ENCODE measurements at regions not wholly inside any gene's neighbourhood (a gene's known extent, or its start where the extent isn't known, plus 50 kb on each side); places are given as distances from the start of the nearest gene placed in this dataset.

DNA sequence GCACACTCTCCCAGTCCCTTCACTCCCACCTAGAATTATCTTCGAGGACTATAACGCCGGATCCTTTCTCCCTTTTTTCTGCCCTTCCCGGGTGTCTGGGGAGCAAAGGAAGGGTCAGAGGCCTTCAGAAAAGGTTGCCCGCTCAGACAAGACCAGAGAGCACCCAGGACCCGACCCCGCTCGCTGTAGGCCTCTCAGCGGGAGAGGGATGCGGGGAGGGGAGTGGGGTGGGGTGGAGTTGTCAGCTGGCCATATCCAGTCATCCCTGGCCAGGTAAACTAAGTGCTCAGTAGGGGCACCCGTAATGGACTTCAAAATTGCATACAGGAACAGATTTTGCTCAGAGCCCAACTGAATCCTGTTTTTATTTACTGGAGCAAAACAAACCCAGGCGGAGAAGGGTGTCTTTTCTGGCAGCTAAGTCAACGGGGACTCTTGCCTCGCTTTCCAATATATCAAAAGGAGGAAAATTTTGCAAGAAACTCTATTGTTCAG is 65.0 kb downstream of the NOL4 start:
- Histone ChIP-seq H3K27me3 (ENCODE audit: control insufficient read depth in 1 of 2, insufficient read depth in 2 of 2, low read length in 2 of 2) (peaks cover 14 to 17% of the 10 kb centered on the region in 2 donors), H3K4me1 (ENCODE audit: control insufficient read depth in 1 of 2, insufficient read depth in 2 of 2, low read length in 2 of 2) (no peaks in the 10 kb centered on the region), H3K36me3 (ENCODE audit: control insufficient read depth in 1 of 2, insufficient read depth in 2 of 2, low read length in 2 of 2) (no peaks in the 10 kb centered on the region), H3K4me3 (ENCODE audit: low read depth in 1 of 2, low read length in 2 of 2) (no peak overlapping the region), H3K9ac (ENCODE audit: low read depth in 1 of 2, low read length in 2 of 2) (no peak overlapping the region), H3K9me3 (ENCODE audit: control insufficient read depth in 1 of 2, low read length in 2 of 2) (no peaks in the 10 kb centered on the region), H3K27ac (ENCODE audit: low read depth, low read length) (no peak overlapping the region)

DNA sequence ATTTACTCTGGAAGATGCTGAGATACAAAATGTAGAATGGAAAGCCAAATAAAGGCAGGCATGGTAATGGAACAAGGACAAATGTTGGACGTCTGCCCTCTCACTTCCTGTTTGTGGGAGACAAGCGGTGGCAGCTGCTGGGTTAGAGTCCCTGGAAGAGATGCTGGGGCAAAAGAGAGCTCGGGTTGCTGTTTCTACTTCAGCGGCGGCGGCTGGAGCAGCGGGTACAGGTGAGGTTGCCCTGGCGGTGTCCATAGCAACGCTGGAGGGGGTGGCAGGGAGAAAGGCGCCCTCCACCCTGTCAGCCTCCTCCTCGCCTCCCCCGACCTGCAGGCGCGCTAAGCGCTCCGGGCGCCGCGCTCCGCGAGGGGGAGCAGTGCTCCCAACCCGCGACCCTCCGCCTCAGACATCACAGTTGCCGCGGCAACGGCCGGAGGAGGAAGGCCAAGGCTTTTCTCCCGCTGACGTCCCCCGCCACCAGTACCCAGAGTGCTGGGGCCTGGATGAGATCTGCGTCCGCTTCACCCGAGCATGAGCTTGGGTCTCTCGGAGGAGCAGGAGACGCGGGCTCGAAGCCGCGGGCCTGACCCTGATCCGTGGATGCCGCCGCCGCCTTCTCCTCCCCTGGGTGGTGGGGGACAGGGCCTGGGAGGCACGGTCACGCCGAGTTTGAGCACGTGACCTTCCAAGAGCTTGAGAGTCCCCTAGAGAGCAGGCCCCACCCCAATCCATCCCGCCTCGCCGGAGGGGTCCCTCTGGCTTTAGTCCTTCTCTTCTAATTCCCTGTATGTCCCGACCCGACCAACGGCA is 65.6 kb downstream of the NOL4 start:
- no peaks in the 10 kb centered on the region for H3K36me3 ChIP-seq (ENCODE audit: control insufficient read depth in 1 of 2, insufficient read depth in 2 of 2, low read length in 2 of 2)
- H3K4me3 ChIP-seq (ENCODE audit: low read depth in 1 of 2, low read length in 2 of 2), result peak overlapping the region in 1 of 2 donors; percentile 15
- H3K9me3 ChIP-seq (ENCODE audit: control insufficient read depth in 1 of 2, low read length in 2 of 2), result no peaks in the 10 kb centered on the region
- no peaks in the 10 kb centered on the region for H3K4me1 ChIP-seq (ENCODE audit: control insufficient read depth in 1 of 2, insufficient read depth in 2 of 2, low read length in 2 of 2)
- peaks cover 14 to 17% of the 10 kb centered on the region in 2 donors for H3K27me3 ChIP-seq (ENCODE audit: control insufficient read depth in 1 of 2, insufficient read depth in 2 of 2, low read length in 2 of 2)
- no peak overlapping the region for H3K9ac ChIP-seq (ENCODE audit: low read depth in 1 of 2, low read length in 2 of 2)
- no peak overlapping the region for H3K27ac ChIP-seq (ENCODE audit: low read depth, low read length)

DNA sequence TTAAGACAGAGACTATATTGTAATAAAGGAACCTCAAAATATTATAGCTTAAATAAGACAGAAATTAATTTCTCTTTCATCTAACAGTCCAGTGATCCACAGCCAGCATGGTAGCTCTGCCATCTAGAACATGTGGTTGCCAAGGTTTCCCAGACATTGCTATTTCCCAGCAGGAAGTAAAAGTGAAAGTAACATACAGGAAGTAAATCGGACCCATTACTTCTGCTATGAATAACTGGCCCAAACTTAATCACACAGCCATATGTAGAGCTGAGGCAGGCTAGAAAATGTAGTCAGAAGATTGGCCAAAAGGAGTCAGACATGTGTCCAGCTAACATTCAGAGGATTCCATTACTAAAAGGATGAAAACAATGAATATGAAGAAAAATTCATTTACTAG is 71.0 kb downstream of the NOL4 start:
- Histone ChIP-seq H3K27ac (ENCODE audit: low read depth, low read length) (no peak overlapping the region), H3K36me3 (ENCODE audit: control insufficient read depth in 1 of 2, insufficient read depth in 2 of 2, low read length in 2 of 2) (no peaks in the 10 kb centered on the region), H3K4me1 (ENCODE audit: control insufficient read depth in 1 of 2, insufficient read depth in 2 of 2, low read length in 2 of 2) (no peaks in the 10 kb centered on the region), H3K9ac (ENCODE audit: low read depth in 1 of 2, low read length in 2 of 2) (no peak overlapping the region), H3K27me3 (ENCODE audit: control insufficient read depth in 1 of 2, insufficient read depth in 2 of 2, low read length in 2 of 2) (peaks cover 4 to 6% of the 10 kb centered on the region in 2 donors), H3K9me3 (ENCODE audit: control insufficient read depth in 1 of 2, low read length in 2 of 2) (no peaks in the 10 kb centered on the region), H3K4me3 (ENCODE audit: low read depth in 1 of 2, low read length in 2 of 2) (peak overlapping the region in 1 of 2 donors; percentile 4)

DNA sequence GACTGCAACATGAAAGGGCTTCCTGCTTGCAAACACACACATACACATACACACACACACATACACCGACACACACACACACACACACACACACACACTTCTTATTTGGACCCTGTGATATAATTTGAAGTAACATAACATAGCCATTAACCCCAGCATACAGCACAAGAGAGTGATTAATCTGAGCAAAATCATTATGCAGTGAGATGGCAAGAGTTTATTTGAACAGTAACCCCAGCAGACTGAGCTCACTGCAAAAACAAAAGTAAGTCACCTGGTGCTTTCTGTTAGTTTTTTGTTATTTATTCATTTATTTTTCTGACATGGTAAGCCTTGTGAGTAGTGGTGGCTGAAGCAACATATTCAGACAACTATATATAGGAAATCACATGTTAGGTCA is 93.7 kb downstream of the NOL4 start:
- Histone ChIP-seq H3K4me1 (ENCODE audit: control insufficient read depth in 1 of 2, insufficient read depth in 2 of 2, low read length in 2 of 2) (no peaks in the 10 kb centered on the region), H3K4me3 (ENCODE audit: low read depth in 1 of 2, low read length in 2 of 2) (no peak overlapping the region), H3K9me3 (ENCODE audit: control insufficient read depth in 1 of 2, low read length in 2 of 2) (no peaks in the 10 kb centered on the region), H3K27me3 (ENCODE audit: control insufficient read depth in 1 of 2, insufficient read depth in 2 of 2, low read length in 2 of 2) (no peaks in the 10 kb centered on the region), H3K9ac (ENCODE audit: low read depth in 1 of 2, low read length in 2 of 2) (no peak overlapping the region), H3K36me3 (ENCODE audit: control insufficient read depth in 1 of 2, insufficient read depth in 2 of 2, low read length in 2 of 2) (no peaks in the 10 kb centered on the region), H3K27ac (ENCODE audit: low read depth, low read length) (no peak overlapping the region)

DNA sequence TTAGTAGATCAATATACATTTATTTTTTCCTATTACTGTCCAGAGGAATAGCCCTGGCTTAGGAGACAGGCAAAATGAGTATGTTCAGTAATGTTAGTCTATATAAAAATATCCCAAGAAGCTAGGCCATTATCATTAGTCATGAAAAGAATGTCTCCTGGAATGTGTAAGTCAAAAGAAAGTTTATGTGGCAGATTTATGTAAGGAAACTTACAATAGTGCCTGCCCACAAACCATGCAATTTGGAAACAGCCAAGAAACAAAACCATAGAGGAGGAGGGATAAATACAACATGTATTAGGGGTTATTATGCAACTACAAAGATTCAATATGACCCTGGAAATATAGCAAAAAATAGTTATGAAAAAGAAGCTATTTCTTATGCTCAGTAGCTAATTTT is 96.3 kb downstream of the NOL4 start:
- Histone ChIP-seq H3K36me3 (ENCODE audit: control insufficient read depth in 1 of 2, insufficient read depth in 2 of 2, low read length in 2 of 2) (no peaks in the 10 kb centered on the region), H3K9ac (ENCODE audit: low read depth in 1 of 2, low read length in 2 of 2) (no peak overlapping the region), H3K27me3 (ENCODE audit: control insufficient read depth in 1 of 2, insufficient read depth in 2 of 2, low read length in 2 of 2) (no peaks in the 10 kb centered on the region), H3K9me3 (ENCODE audit: control insufficient read depth in 1 of 2, low read length in 2 of 2) (no peaks in the 10 kb centered on the region), H3K4me1 (ENCODE audit: control insufficient read depth in 1 of 2, insufficient read depth in 2 of 2, low read length in 2 of 2) (no peaks in the 10 kb centered on the region), H3K4me3 (ENCODE audit: low read depth in 1 of 2, low read length in 2 of 2) (no peak overlapping the region), H3K27ac (ENCODE audit: low read depth, low read length) (no peak overlapping the region)

DNA sequence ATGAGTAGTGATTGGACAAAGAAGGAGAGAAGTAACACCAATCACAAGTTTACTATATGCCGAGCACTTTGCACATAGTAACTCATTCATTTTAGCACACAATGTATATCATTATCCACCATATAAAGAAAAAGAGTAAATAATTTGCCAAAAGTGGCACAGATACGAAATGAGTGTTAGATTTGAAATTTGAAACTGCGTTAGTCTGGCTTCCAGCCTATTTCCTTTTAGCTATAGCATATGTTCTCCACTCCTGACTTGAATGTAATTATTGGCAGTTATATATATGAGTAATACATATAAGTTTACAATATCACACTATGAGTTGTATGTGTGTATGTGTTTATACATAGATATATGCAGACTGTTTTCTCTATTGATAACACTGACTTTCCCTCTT is 98.6 kb downstream of the NOL4 start:
- H3K9ac ChIP-seq (ENCODE audit: low read depth in 1 of 2, low read length in 2 of 2), result no peak overlapping the region
- no peak overlapping the region for H3K27ac ChIP-seq (ENCODE audit: low read depth, low read length)
- no peaks in the 10 kb centered on the region for H3K9me3 ChIP-seq (ENCODE audit: control insufficient read depth in 1 of 2, low read length in 2 of 2)
- H3K27me3 ChIP-seq (ENCODE audit: control insufficient read depth in 1 of 2, insufficient read depth in 2 of 2, low read length in 2 of 2), result no peaks in the 10 kb centered on the region
- H3K4me3 ChIP-seq (ENCODE audit: low read depth in 1 of 2, low read length in 2 of 2), result no peak overlapping the region
- H3K4me1 ChIP-seq (ENCODE audit: control insufficient read depth in 1 of 2, insufficient read depth in 2 of 2, low read length in 2 of 2), result peaks cover 0 to 6% of the 10 kb centered on the region in 2 donors
- no peaks in the 10 kb centered on the region for H3K36me3 ChIP-seq (ENCODE audit: control insufficient read depth in 1 of 2, insufficient read depth in 2 of 2, low read length in 2 of 2)

DNA sequence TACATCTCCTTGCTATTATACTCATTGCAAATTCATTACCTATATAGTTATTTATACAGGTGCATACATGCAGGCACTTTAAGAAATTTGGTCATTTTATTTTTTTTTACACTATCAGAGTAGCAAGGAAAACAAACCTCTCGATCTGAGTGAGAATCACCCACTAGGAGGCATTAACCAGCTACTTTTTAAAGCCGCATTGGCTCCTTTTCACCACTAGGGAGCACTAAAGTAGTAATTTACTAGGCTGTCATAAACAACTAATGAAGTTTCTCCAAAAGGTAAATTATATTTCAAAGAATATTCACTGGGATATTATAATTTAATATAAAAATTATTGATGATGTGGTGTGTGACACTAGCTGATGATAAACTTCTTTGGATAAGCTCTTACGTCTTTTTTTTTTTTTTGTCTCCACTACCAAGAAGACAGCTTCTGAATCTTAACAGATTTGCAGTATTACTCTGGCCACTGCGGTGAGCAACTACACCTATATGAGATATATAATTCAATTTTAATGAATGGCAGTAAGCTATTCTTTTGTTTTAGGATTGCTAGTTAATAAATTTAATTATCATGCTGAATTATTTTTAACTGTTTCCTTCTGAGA is 101.9 kb downstream of the NOL4 start:
- H3K4me3 ChIP-seq (ENCODE audit: low read depth in 1 of 2, low read length in 2 of 2), result no peak overlapping the region
- H3K27me3 ChIP-seq (ENCODE audit: control insufficient read depth in 1 of 2, insufficient read depth in 2 of 2, low read length in 2 of 2), result no peaks in the 10 kb centered on the region
- H3K27ac ChIP-seq (ENCODE audit: low read depth, low read length), result no peak overlapping the region
- no peaks in the 10 kb centered on the region for H3K36me3 ChIP-seq (ENCODE audit: control insufficient read depth in 1 of 2, insufficient read depth in 2 of 2, low read length in 2 of 2)
- H3K4me1 ChIP-seq (ENCODE audit: control insufficient read depth in 1 of 2, insufficient read depth in 2 of 2, low read length in 2 of 2), result peaks cover 0 to 6% of the 10 kb centered on the region in 2 donors
- no peaks in the 10 kb centered on the region for H3K9me3 ChIP-seq (ENCODE audit: control insufficient read depth in 1 of 2, low read length in 2 of 2)
- no peak overlapping the region for H3K9ac ChIP-seq (ENCODE audit: low read depth in 1 of 2, low read length in 2 of 2)

DNA sequence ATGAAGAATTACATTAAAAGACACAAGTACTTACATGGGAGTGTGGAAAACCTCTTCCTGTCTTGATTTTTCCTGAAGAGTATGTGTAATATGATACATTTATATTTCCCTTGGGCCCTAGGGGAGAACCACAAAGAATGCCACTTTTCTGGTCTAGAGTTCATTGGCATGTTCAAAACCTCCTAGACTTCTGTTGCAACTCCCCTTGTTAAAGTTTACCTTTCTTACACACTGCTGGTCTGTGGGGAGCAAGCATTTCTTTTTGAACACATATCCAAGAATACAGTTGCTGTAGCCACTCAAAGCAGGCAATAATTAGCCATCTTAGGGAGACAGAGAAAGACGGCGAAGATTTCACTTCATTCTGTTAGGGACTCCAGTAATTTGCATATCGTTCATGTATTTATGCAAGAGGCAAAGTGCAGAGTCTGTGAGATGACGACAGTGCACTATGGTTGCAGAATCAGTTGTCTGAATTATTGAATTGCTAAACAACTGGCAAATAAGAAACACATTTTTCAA is 103.5 kb downstream of the NOL4 start:
- no peak overlapping the region for H3K9ac ChIP-seq (ENCODE audit: low read depth in 1 of 2, low read length in 2 of 2)

DNA sequence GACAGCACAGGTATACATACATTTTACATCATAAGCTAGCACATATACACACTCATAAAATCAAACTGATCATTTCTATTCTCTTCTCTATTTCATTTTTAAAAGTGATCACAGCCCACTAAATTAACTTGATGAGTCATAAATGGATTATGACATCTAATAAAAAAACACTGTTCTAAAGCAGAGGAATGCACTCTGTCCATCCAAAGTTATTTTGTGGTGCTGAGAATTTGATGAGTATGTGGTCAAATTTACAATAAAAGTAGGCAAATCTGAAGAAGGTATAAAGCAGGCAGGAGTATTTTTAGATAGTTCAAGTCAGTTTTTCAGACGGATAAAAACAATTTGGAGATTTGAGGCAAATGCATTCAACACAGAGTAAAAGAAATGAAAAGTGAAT is 104.4 kb downstream of the NOL4 start:
- Histone ChIP-seq H3K9ac (ENCODE audit: low read depth in 1 of 2, low read length in 2 of 2) (no peak overlapping the region), H3K27ac (ENCODE audit: low read depth, low read length) (no peak overlapping the region), H3K4me1 (ENCODE audit: control insufficient read depth in 1 of 2, insufficient read depth in 2 of 2, low read length in 2 of 2) (peaks cover 0 to 6% of the 10 kb centered on the region in 2 donors), H3K27me3 (ENCODE audit: control insufficient read depth in 1 of 2, insufficient read depth in 2 of 2, low read length in 2 of 2) (no peaks in the 10 kb centered on the region), H3K4me3 (ENCODE audit: low read depth in 1 of 2, low read length in 2 of 2) (no peak overlapping the region), H3K36me3 (ENCODE audit: control insufficient read depth in 1 of 2, insufficient read depth in 2 of 2, low read length in 2 of 2) (no peaks in the 10 kb centered on the region), H3K9me3 (ENCODE audit: control insufficient read depth in 1 of 2, low read length in 2 of 2) (no peaks in the 10 kb centered on the region)

More for the DNA sequence above, 103.5 kb downstream of the NOL4 start:
- Histone ChIP-seq H3K9me3 (ENCODE audit: control insufficient read depth in 1 of 2, low read length in 2 of 2) (no peaks in the 10 kb centered on the region), H3K4me3 (ENCODE audit: low read depth in 1 of 2, low read length in 2 of 2) (no peak overlapping the region), H3K36me3 (ENCODE audit: control insufficient read depth in 1 of 2, insufficient read depth in 2 of 2, low read length in 2 of 2) (no peaks in the 10 kb centered on the region), H3K27ac (ENCODE audit: low read depth, low read length) (no peak overlapping the region), H3K4me1 (ENCODE audit: control insufficient read depth in 1 of 2, insufficient read depth in 2 of 2, low read length in 2 of 2) (peaks cover 0 to 6% of the 10 kb centered on the region in 2 donors), H3K27me3 (ENCODE audit: control insufficient read depth in 1 of 2, insufficient read depth in 2 of 2, low read length in 2 of 2) (no peaks in the 10 kb centered on the region)

DNA sequence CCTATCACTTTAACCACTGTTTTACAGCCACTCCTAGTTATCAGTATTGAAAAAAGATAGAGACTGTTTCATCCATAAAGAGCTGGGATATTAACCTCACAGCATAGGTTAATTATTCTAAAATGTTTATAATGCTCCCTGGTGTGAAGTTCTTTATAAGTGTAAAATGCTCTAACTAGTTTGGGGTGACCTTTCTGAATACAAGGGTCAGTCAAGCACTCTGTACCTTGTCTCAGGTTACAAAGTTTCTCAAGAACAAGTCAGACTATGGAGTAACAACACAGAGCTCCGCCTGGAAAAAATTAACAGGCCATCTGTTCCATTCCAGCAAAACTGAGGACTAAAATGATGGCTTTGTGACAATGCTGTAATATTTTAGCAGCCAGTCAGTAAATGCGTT is 107.4 kb downstream of the NOL4 start:
- H3K9me3 ChIP-seq (ENCODE audit: control insufficient read depth in 1 of 2, low read length in 2 of 2), result no peaks in the 10 kb centered on the region
- H3K27me3 ChIP-seq (ENCODE audit: control insufficient read depth in 1 of 2, insufficient read depth in 2 of 2, low read length in 2 of 2), result no peaks in the 10 kb centered on the region
- no peak overlapping the region for H3K4me3 ChIP-seq (ENCODE audit: low read depth in 1 of 2, low read length in 2 of 2)
- peaks cover 0 to 6% of the 10 kb centered on the region in 2 donors for H3K4me1 ChIP-seq (ENCODE audit: control insufficient read depth in 1 of 2, insufficient read depth in 2 of 2, low read length in 2 of 2)
- no peak overlapping the region for H3K27ac ChIP-seq (ENCODE audit: low read depth, low read length)
- H3K9ac ChIP-seq (ENCODE audit: low read depth in 1 of 2, low read length in 2 of 2), result no peak overlapping the region
- no peaks in the 10 kb centered on the region for H3K36me3 ChIP-seq (ENCODE audit: control insufficient read depth in 1 of 2, insufficient read depth in 2 of 2, low read length in 2 of 2)
